Loucy (cell line): ENCODE measurements at regions not wholly inside any gene's neighbourhood (a gene's known extent, or its start where the extent isn't known, plus 50 kb on each side); places are given as distances from the start of the nearest gene placed in this dataset.

Experiments
- EZH2phosphoT487 ChIP-seq: fragments of 200-600 bp; IDR thresholded peaks from 2 replicates; pipeline ENCODE4 v1.6.1; 2018; ENCODE audit warnings: antibody characterized with exemption, mild to moderate bottlenecking, moderate library complexity, borderline replicate concordance
- TF ChIP-seq, protein P1 (sequence below): fragments of 200-600 bp; sonication (generic); conservative IDR thresholded peaks from 2 replicates; pipeline ENCODE4 v1.5.1; 2014; ENCODE audit warnings: mild to moderate bottlenecking, antibody characterized with exemption, low read length

DNA sequence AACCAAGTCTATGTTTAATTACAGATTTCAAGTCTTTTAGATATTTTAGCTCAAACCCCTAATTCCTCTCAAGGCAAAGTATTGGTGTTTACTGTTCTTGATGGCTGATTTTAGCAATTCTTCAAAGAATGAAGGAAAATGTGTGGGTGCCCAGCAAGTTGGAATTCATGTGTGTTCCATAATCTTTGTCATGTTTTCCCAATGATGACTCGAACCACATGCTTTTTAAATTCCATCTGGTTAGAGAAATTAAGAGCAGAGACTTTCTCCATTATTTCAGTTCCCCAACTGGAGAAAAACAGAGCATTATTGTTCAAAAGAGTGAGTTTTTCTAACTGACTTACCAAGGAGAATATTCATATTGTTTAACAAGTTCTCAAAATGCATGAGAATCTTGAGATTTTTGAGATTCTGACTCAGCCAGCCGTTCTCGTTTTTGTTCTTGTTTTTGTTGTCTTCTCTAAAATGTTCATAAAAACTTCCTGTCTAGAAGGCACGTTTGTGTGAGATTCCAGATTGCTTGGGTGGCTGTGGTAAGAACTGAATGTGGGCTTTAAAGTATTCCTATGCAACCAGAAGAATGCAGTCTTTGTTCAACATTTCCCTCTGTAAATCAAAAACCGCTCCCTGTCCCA is 404.7 kb downstream of the IRS2 start:
- TF ChIP-seq, protein P1, sequence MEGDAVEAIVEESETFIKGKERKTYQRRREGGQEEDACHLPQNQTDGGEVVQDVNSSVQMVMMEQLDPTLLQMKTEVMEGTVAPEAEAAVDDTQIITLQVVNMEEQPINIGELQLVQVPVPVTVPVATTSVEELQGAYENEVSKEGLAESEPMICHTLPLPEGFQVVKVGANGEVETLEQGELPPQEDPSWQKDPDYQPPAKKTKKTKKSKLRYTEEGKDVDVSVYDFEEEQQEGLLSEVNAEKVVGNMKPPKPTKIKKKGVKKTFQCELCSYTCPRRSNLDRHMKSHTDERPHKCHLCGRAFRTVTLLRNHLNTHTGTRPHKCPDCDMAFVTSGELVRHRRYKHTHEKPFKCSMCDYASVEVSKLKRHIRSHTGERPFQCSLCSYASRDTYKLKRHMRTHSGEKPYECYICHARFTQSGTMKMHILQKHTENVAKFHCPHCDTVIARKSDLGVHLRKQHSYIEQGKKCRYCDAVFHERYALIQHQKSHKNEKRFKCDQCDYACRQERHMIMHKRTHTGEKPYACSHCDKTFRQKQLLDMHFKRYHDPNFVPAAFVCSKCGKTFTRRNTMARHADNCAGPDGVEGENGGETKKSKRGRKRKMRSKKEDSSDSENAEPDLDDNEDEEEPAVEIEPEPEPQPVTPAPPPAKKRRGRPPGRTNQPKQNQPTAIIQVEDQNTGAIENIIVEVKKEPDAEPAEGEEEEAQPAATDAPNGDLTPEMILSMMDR, result no peak
- TF ChIP-seq EZH2phosphoT487, result no peak
